Retinal pigment epithelial cell (primary cell): ENCODE measurements at regions not wholly inside any gene's neighbourhood (a gene's known extent, or its start where the extent isn't known, plus 50 kb on each side); places are given as distances from the start of the nearest gene placed in this dataset.

ENCODE experiments used
- DNase-seq: peaks from one replicate; pipeline ENCODE4 v3.0.0-alpha.2; 2010; ENCODE audit warnings: low read depth
- H3K4me3 ChIP-seq: 2 replicates; pipeline ENCODE4 v1.5.1; 2011; ENCODE audit warnings: mild to moderate bottlenecking, low read length, control low read depth, moderate library complexity
- CTCF ChIP-seq: conservative IDR thresholded peaks from 2 replicates; pipeline ENCODE4 v1.5.1; 2011; ENCODE audit warnings: low read depth, low read length, control low read depth, inconsistent platforms

GRCh38 chr2:221943076-221943810 lies 355.6 kb downstream of the PAX3 start:
- no peak overlapping the region for H3K4me3 ChIP-seq
- TF ChIP-seq CTCF, result no peak
- peak; percentile 47 for DNase-seq

- no peak for DNase-seq
- no peak for TF ChIP-seq CTCF
- no peak overlapping the region for H3K4me3 ChIP-seq
Measured at GRCh38 chr2:221931251-221931991, 359.3 kb upstream of the EPHA4 start.

- no peak for TF ChIP-seq CTCF
- DNase-seq, result no peak
- H3K4me3 ChIP-seq, result no peak overlapping the region
Measured at GRCh38 chr2:221929259-221929658, 357.2 kb upstream of the EPHA4 start.

- no peak for DNase-seq
- H3K4me3 ChIP-seq, result no peak overlapping the region
- no peak for TF ChIP-seq CTCF
Measured at GRCh38 chr2:221926327-221926726, 354.2 kb upstream of the EPHA4 start.

GRCh38 chr2:221924576-221924975 lies 352.5 kb upstream of the EPHA4 start:
- no peak overlapping the region for H3K4me3 ChIP-seq
- TF ChIP-seq CTCF, result no peak

GRCh38 chr2:221915926-221916325 lies 343.8 kb upstream of the EPHA4 start:
- DNase-seq, result no peak
- no peak overlapping the region for H3K4me3 ChIP-seq
- no peak for TF ChIP-seq CTCF

More at GRCh38 chr2:221924576-221924975, 352.5 kb upstream of the EPHA4 start:
- no peak for DNase-seq
